ENCODE measurements at regions not wholly inside any gene's neighbourhood (a gene's known extent, or its start where the extent isn't known, plus 50 kb on each side); places are given as distances from the start of the nearest gene placed in this dataset.

DNA sequence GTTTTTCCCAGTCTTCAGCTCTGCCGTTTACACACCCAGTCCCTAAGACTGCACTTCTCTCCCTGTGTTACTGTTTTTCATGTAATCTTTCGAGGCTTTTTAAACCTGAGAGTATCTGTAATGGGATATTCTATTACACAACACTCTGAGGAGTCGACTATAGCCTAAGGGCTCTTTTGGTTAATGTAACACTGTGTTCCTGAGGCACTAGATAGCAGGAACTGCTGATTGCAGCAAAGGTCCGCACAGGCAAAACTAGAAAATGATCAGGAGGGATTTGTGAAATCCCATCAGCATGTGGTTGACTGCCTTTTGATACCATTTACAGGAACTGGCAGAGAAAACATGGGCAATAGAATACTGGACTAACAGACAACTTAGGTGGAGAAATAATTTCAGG lies 512.3 kb upstream of the RAG2 start:
- Histone ChIP-seq H3K36me3 (ENCODE audit: insufficient read depth, low read length) (no peaks in the 10 kb centered on the region), H3K9me3 (ENCODE audit: low read length) (no peaks in the 10 kb centered on the region), H3K4me2 (ENCODE audit: low read length) (no peak overlapping the region), H3K9ac (ENCODE audit: low read length) (no peak overlapping the region), H3K9me2 (ENCODE audit: insufficient read depth, low read length) (no peaks in the 10 kb centered on the region), H3K27me3 (ENCODE audit: insufficient read depth, low read depth, low read length) (no peaks in the 10 kb centered on the region), H3K27ac (ENCODE audit: low read length) (no peak overlapping the region), H2AFZ (ENCODE audit: low read depth, low read length) (no peak overlapping the region), H3F3A (ENCODE audit: insufficient read depth, low read length, poor library complexity, severe bottlenecking) (no peaks in the 10 kb centered on the region), H4K20me1 (ENCODE audit: insufficient read depth) (no peaks in the 10 kb centered on the region), H3K4me3 (ENCODE audit: low read length) (no peak overlapping the region), H3K79me2 (replicated peaks; ENCODE audit: insufficient read depth, low read length) (no peaks in the 10 kb centered on the region)
- TF ChIP-seq, protein P1, sequence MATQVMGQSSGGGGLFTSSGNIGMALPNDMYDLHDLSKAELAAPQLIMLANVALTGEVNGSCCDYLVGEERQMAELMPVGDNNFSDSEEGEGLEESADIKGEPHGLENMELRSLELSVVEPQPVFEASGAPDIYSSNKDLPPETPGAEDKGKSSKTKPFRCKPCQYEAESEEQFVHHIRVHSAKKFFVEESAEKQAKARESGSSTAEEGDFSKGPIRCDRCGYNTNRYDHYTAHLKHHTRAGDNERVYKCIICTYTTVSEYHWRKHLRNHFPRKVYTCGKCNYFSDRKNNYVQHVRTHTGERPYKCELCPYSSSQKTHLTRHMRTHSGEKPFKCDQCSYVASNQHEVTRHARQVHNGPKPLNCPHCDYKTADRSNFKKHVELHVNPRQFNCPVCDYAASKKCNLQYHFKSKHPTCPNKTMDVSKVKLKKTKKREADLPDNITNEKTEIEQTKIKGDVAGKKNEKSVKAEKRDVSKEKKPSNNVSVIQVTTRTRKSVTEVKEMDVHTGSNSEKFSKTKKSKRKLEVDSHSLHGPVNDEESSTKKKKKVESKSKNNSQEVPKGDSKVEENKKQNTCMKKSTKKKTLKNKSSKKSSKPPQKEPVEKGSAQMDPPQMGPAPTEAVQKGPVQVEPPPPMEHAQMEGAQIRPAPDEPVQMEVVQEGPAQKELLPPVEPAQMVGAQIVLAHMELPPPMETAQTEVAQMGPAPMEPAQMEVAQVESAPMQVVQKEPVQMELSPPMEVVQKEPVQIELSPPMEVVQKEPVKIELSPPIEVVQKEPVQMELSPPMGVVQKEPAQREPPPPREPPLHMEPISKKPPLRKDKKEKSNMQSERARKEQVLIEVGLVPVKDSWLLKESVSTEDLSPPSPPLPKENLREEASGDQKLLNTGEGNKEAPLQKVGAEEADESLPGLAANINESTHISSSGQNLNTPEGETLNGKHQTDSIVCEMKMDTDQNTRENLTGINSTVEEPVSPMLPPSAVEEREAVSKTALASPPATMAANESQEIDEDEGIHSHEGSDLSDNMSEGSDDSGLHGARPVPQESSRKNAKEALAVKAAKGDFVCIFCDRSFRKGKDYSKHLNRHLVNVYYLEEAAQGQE (IDR thresholded peaks at IDR 0.05; ENCODE audit: borderline replicate concordance) = no peak
- TF ChIP-seq MXI1 (conservative IDR thresholded peaks at IDR 0.05; ENCODE audit: poor library complexity, severe bottlenecking) (no peak), SMC3 (conservative IDR thresholded peaks at IDR 0.05; ENCODE audit: poor library complexity) (no peak), RAD21 (conservative IDR thresholded peaks at IDR 0.05) (no peak), TAF1 (IDR thresholded peaks at IDR 0.05; ENCODE audit: low read depth) (no peak)

DNA sequence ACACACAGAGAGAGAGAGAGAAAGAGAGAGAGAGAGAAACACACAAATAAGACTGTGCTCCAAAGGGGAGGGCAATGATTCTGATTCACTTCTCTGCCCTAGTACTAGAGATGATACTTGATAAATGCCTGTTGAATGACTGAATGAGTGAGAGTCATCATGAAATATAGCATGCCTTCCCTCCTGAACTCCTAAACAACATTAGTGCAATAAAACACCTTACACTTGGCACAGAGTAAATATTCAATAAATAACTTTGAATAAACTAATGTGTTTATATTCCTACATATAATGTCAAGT lies 511.2 kb upstream of the RAG2 start:
- H3K27me3 ChIP-seq (ENCODE audit: insufficient read depth, low read depth, low read length) = no peaks in the 10 kb centered on the region
- no peaks in the 10 kb centered on the region for H3K9me2 ChIP-seq (ENCODE audit: insufficient read depth, low read length)
- H3K27ac ChIP-seq (ENCODE audit: low read length) = no peak overlapping the region
- H3K9me3 ChIP-seq (ENCODE audit: low read length) = no peaks in the 10 kb centered on the region
- no peaks in the 10 kb centered on the region for H3F3A ChIP-seq (ENCODE audit: insufficient read depth, low read length, poor library complexity, severe bottlenecking)
- H3K4me2 ChIP-seq (ENCODE audit: low read length) = no peak overlapping the region
- H4K20me1 ChIP-seq (ENCODE audit: insufficient read depth) = no peaks in the 10 kb centered on the region
- H3K79me2 ChIP-seq (replicated peaks; ENCODE audit: insufficient read depth, low read length) = no peaks in the 10 kb centered on the region
- no peak overlapping the region for H2AFZ ChIP-seq (ENCODE audit: low read depth, low read length)
- no peak overlapping the region for H3K9ac ChIP-seq (ENCODE audit: low read length)
- no peak overlapping the region for H3K4me3 ChIP-seq (ENCODE audit: low read length)
- no peaks in the 10 kb centered on the region for H3K36me3 ChIP-seq (ENCODE audit: insufficient read depth, low read length)
- no peak for TF ChIP-seq TAF1 (IDR thresholded peaks at IDR 0.05; ENCODE audit: low read depth)
- no peak for TF ChIP-seq EZH2 (IDR thresholded peaks at IDR 0.05; ENCODE audit: borderline replicate concordance, insufficient read depth, low read length, poor library complexity, severe bottlenecking)
- TF ChIP-seq EP300 (conservative IDR thresholded peaks at IDR 0.05; ENCODE audit: poor library complexity, severe bottlenecking) = no peak
- TF ChIP-seq MXI1 (conservative IDR thresholded peaks at IDR 0.05; ENCODE audit: poor library complexity, severe bottlenecking) = no peak
- TF ChIP-seq POLR2AphosphoS5 (IDR thresholded peaks at IDR 0.05) = no peak
- no peak for TF ChIP-seq CTCF (IDR thresholded peaks at IDR 0.05; ENCODE audit: poor library complexity, severe bottlenecking)
- TF ChIP-seq SMC3 (conservative IDR thresholded peaks at IDR 0.05; ENCODE audit: poor library complexity) = no peak
- no peak for TF ChIP-seq RAD21 (conservative IDR thresholded peaks at IDR 0.05)
- TF ChIP-seq, protein P1 (IDR thresholded peaks at IDR 0.05; ENCODE audit: borderline replicate concordance) = no peak
